WTC11 (cell line): ENCODE measurements at regions not wholly inside any gene's neighbourhood (a gene's known extent, or its start where the extent isn't known, plus 50 kb on each side); places are given as distances from the start of the nearest gene placed in this dataset.

Experiments
- ATAC-seq: fragments of 200-7000 bp; cut with Tn5 transposase; 2 replicates; pipeline ENCODE4 v1.10.0; 2021; ENCODE audit warnings: mild to moderate bottlenecking, moderate library complexity
- CTCF ChIA-PET: fragments of 300-600 bp; sonication (Branson Sonifier 250); formaldehyde crosslinking; loops from one replicate; lab custom pipeline; 2021; ENCODE audit warnings: antibody characterized with exemption; lab: Charles Lee
- POLR2A ChIA-PET: fragments of 350-600 bp; sonication (Branson Sonifier 250); formaldehyde crosslinking; loops from one replicate; lab custom pipeline; 2021; ENCODE audit warnings: antibody characterized with exemption; lab: Charles Lee
- DNase-seq: peaks from one replicate; pipeline ENCODE4 v3.0.0; 2021; ENCODE audit warnings: low spot score
- H3K27ac Mint-ChIP-seq: 2 replicates; pipeline ENCODE4 v1.8.0; 2021; ENCODE audit warnings: mixed read lengths
- H3K27me3 Mint-ChIP-seq: 2 replicates; pipeline ENCODE4 v1.8.0; 2021; ENCODE audit warnings: low read depth, mild to moderate bottlenecking, moderate library complexity, mixed read lengths
- H3K36me3 Mint-ChIP-seq: 2 replicates; pipeline ENCODE4 v1.8.0; 2021; ENCODE audit warnings: mixed read lengths
- H3K4me1 Mint-ChIP-seq: 2 replicates; pipeline ENCODE4 v1.8.0; 2022; ENCODE audit warnings: mixed read lengths
- H3K4me3 Mint-ChIP-seq: 2 replicates; pipeline ENCODE4 v1.8.0; 2021; ENCODE audit warnings: mild to moderate bottlenecking, moderate library complexity, mixed read lengths
- H3K9me3 Mint-ChIP-seq: 2 replicates; pipeline ENCODE4 v1.8.0; 2021; ENCODE audit warnings: mixed read lengths
- AR ChIP-seq: fragments of 250-450 bp; sonication (Bioruptor Pico); IDR thresholded peaks from 2 replicates; pipeline ENCODE4 v1.9.0; 2021; ENCODE audit warnings: mild to moderate bottlenecking
- ATF1 ChIP-seq: sonication (generic); formaldehyde crosslinking; IDR thresholded peaks from 2 replicates; pipeline ENCODE4 v1.8.1; 2023; ENCODE audit warnings: mild to moderate bottlenecking, moderate library complexity, missing genetic modification reagents
- CREB1 ChIP-seq: sonication (generic); formaldehyde crosslinking; IDR thresholded peaks from 2 replicates; pipeline ENCODE4 v1.8.0; 2023; ENCODE audit warnings: mild to moderate bottlenecking, missing genetic modification reagents
- CREM ChIP-seq: sonication (generic); formaldehyde crosslinking; IDR thresholded peaks from 2 replicates; pipeline ENCODE4 v1.8.1; 2022; ENCODE audit warnings: mild to moderate bottlenecking, missing genetic modification reagents, moderate library complexity
- CTCF ChIP-seq: fragments of 200-600 bp; IDR thresholded peaks from 2 replicates; pipeline ENCODE4 v1.8.0; 2022; ENCODE audit warnings: antibody characterized with exemption
- E2F4 ChIP-seq: sonication (generic); formaldehyde crosslinking; IDR thresholded peaks from 2 replicates; pipeline ENCODE4 v1.8.1; 2022; ENCODE audit warnings: low read depth, mild to moderate bottlenecking, moderate library complexity, missing genetic modification reagents, borderline replicate concordance
- E2F5 ChIP-seq: sonication (generic); formaldehyde crosslinking; IDR thresholded peaks from 2 replicates; pipeline ENCODE4 v1.8.1; 2022; ENCODE audit warnings: mild to moderate bottlenecking, moderate library complexity, missing genetic modification reagents
- FOXK1 ChIP-seq: sonication (generic); formaldehyde crosslinking; IDR thresholded peaks from 2 replicates; pipeline ENCODE4 v1.8.0; 2022; ENCODE audit warnings: mild to moderate bottlenecking, moderate library complexity, missing genetic modification reagents
- GABPB1 ChIP-seq: sonication (generic); formaldehyde crosslinking; IDR thresholded peaks from 2 replicates; pipeline ENCODE4 v1.8.1; 2023; ENCODE audit warnings: mild to moderate bottlenecking, missing genetic modification reagents
- KAT7 ChIP-seq: sonication (generic); formaldehyde crosslinking; IDR thresholded peaks from 2 replicates; pipeline ENCODE4 v1.8.1; 2023; ENCODE audit warnings: missing genetic modification reagents, mild to moderate bottlenecking, borderline replicate concordance
- MLX ChIP-seq: sonication (generic); formaldehyde crosslinking; IDR thresholded peaks from 2 replicates; pipeline ENCODE4 v1.8.1; 2023; ENCODE audit warnings: mild to moderate bottlenecking, missing genetic modification reagents, moderate library complexity
- NFYB ChIP-seq: sonication (generic); formaldehyde crosslinking; conservative IDR thresholded peaks from 2 replicates; pipeline ENCODE4 v1.8.0; 2022; ENCODE audit warnings: low read depth, missing genetic modification reagents
- PRDM15 ChIP-seq: sonication (generic); formaldehyde crosslinking; IDR thresholded peaks from 2 replicates; pipeline ENCODE4 v1.8.0; 2022; ENCODE audit warnings: missing genetic modification reagents
- SMAD3 ChIP-seq: sonication (generic); formaldehyde crosslinking; IDR thresholded peaks from 2 replicates; pipeline ENCODE4 v1.8.0; 2022; ENCODE audit warnings: missing genetic modification reagents, mild to moderate bottlenecking, borderline replicate concordance
- SP1 ChIP-seq: sonication (generic); formaldehyde crosslinking; conservative IDR thresholded peaks from 2 replicates; pipeline ENCODE4 v1.8.1; 2022; ENCODE audit warnings: missing genetic modification reagents
- ZBTB21 ChIP-seq: sonication (generic); formaldehyde crosslinking; IDR thresholded peaks from 2 replicates; pipeline ENCODE4 v1.8.1; 2023; ENCODE audit warnings: mild to moderate bottlenecking, missing genetic modification reagents, borderline replicate concordance
- ZNF232 ChIP-seq: sonication (generic); formaldehyde crosslinking; IDR thresholded peaks from 2 replicates; pipeline ENCODE4 v1.8.0; 2022; ENCODE audit warnings: mild to moderate bottlenecking, missing genetic modification reagents
- ZNF423 ChIP-seq: fragments of 250-450 bp; sonication (Bioruptor Pico); IDR thresholded peaks from 2 replicates; pipeline ENCODE4 v2.1.2; 2022; ENCODE audit warnings: mild to moderate bottlenecking, moderate library complexity
- ZNF425 ChIP-seq: fragments of 250-450 bp; sonication (Bioruptor Pico); conservative IDR thresholded peaks from 2 replicates; pipeline ENCODE4 v1.9.0; 2021; ENCODE audit warnings: mild to moderate bottlenecking
- ZNF671 ChIP-seq: fragments of 250-450 bp; sonication (Bioruptor Pico); IDR thresholded peaks from 2 replicates; pipeline ENCODE4 v1.8.0; 2021; ENCODE audit warnings: mild to moderate bottlenecking

GRCh38 chr1:170355267-170355801 is 176.6 kb upstream of the GORAB start (continued):
- TF ChIP-seq AR (CRISPR knock-in tag) (no peak), CTCF (no peak), E2F4 (CRISPR knock-in tag) (no peak), ZBTB21 (CRISPR knock-in tag) (no peak)

- POLR2A ChIA-PET = no interaction called here
- TF ChIP-seq FOXK1 (CRISPR knock-in tag) = no peak
- no peak for TF ChIP-seq ZNF425 (CRISPR knock-in tag)
- no peak for TF ChIP-seq ATF1 (CRISPR knock-in tag)
- TF ChIP-seq SMAD3 (CRISPR knock-in tag) = no peak
- no peak for TF ChIP-seq KAT7
- no peak for TF ChIP-seq MLX
- TF ChIP-seq NFYB (CRISPR knock-in tag) = no peak
- no peak for TF ChIP-seq ZNF671 (CRISPR knock-in tag)
- TF ChIP-seq SP1 (CRISPR knock-in tag) = no peak
- no peak for TF ChIP-seq ZNF232 (CRISPR knock-in tag)
- no peak for TF ChIP-seq PRDM15 (CRISPR knock-in tag)
- TF ChIP-seq ZNF423 = no peak
- no peak for TF ChIP-seq GABPB1 (CRISPR knock-in tag)
- no peak for TF ChIP-seq CREB1 (CRISPR knock-in tag)
- no peak for TF ChIP-seq CREM (CRISPR knock-in tag)
- TF ChIP-seq E2F5 (CRISPR knock-in tag) = no peak
- Mint-ChIP-seq H3K27me3 (no peaks in the 10 kb centered on the region; the same call in 1 of the 2 replicates), H3K36me3 (no peaks in the 10 kb centered on the region), H3K4me1 (no peaks in the 10 kb centered on the region), H3K9me3 (peaks cover 10% of the 10 kb centered on the region), H3K4me3 (no peak overlapping the region), H3K27ac (no peak overlapping the region)
- no peak for DNase-seq
- ATAC-seq = no peak
- CTCF ChIA-PET = no interaction called here
These were observed 175.4 kb upstream of the GORAB start for GRCh38 chr1:170356585-170356984.
